PC-9 (cell line): ENCODE measurements at regions not wholly inside any gene's neighbourhood (a gene's known extent, or its start where the extent isn't known, plus 50 kb on each side); places are given as distances from the start of the nearest gene placed in this dataset.

Experiments
- BruUV-seq: library from RNA; stranded (reverse); fragments of 400-500 nt; replicated peaks from 2 replicates; lab custom pipeline; 2021; lab: Mats Ljungman, UMichigan
- CTCF ChIA-PET: fragments of 300-600 bp; sonication (Branson Sonifier 250); formaldehyde crosslinking; loops from one replicate; lab custom pipeline; 2022; ENCODE audit warnings: antibody characterized with exemption; lab: Charles Lee
- POLR2A ChIA-PET: fragments of 300-600 bp; sonication (Branson Sonifier 250); formaldehyde crosslinking; loops from one replicate; lab custom pipeline; 2022; ENCODE audit warnings: antibody characterized with exemption; ENCODE audit not compliant: unreplicated experiment; lab: Charles Lee
- DNase-seq, 2 experiments: peaks; one replicate each; pipeline versions ENCODE4 v3.0.0 to v3.0.0-alpha.2; 2015 to 2022; ENCODE audit warnings: mixed read lengths in 1 of 2
- H2AFZ ChIP-seq: fragments of 200-600 bp; sonication (generic); 2 replicates; pipeline ENCODE4 v1.8.1; 2017; ENCODE audit warnings: antibody characterized with exemption
- H3F3A ChIP-seq: fragments of 200-600 bp; sonication (generic); 2 replicates; pipeline ENCODE4 v1.8.1; 2017; ENCODE audit warnings: antibody characterized with exemption, mild to moderate bottlenecking, low read depth; ENCODE audit not compliant: insufficient read depth
- H3K27ac ChIP-seq: fragments of 200-600 bp; sonication (generic); 2 replicates; pipeline ENCODE4 v1.6.1; 2016; ENCODE audit warnings: mixed run types
- H3K27me3 ChIP-seq: fragments of 200-600 bp; sonication (generic); 2 replicates; pipeline ENCODE4 v1.6.1; 2016; ENCODE audit warnings: low read depth, mixed run types; ENCODE audit not compliant: insufficient read depth
- H3K36me3 ChIP-seq: fragments of 200-600 bp; sonication (generic); 2 replicates; pipeline ENCODE4 v1.6.1; 2016; ENCODE audit warnings: low read depth, mixed run types
- H3K4me1 ChIP-seq: fragments of 200-600 bp; sonication (generic); replicated peaks from 2 replicates; pipeline ENCODE4 v1.6.1; 2016; ENCODE audit warnings: mixed run types; ENCODE audit not compliant: insufficient read depth
- H3K4me2 ChIP-seq: fragments of 200-600 bp; sonication (generic); 2 replicates; pipeline ENCODE4 v1.6.1; 2017; ENCODE audit warnings: mixed run types
- H3K4me3 ChIP-seq: fragments of 200-600 bp; sonication (generic); 2 replicates; pipeline ENCODE4 v1.6.1; 2016; ENCODE audit warnings: mixed run types
- H3K79me2 ChIP-seq: fragments of 200-600 bp; sonication (generic); 2 replicates; pipeline ENCODE4 v1.6.1; 2017; ENCODE audit warnings: low read depth, mixed run types
- H3K9me2 ChIP-seq: fragments of 200-600 bp; sonication (generic); 2 replicates; pipeline ENCODE4 v1.8.1; 2017; ENCODE audit warnings: mild to moderate bottlenecking; ENCODE audit not compliant: insufficient read depth
- H3K9me3 ChIP-seq: fragments of 200-600 bp; sonication (generic); 2 replicates; pipeline ENCODE4 v1.8.1; 2016; ENCODE audit warnings: low read depth; ENCODE audit not compliant: insufficient read depth
- H4K20me1 ChIP-seq: fragments of 200-600 bp; sonication (generic); 2 replicates; pipeline ENCODE4 v1.8.1; 2017; ENCODE audit not compliant: insufficient read depth
- EZH2 ChIP-seq: fragments of 200-600 bp; sonication (generic); IDR thresholded peaks from 2 replicates; pipeline ENCODE4 v1.8.0; 2017; ENCODE audit warnings: antibody characterized with exemption, low read depth
- intact Hi-C: fragments of 100-400 bp; cut with micrococcal nuclease; formaldehyde crosslinking; loops from one replicate; pipeline ENCODE4 v1.10.0; 2022; ENCODE audit not compliant: unreplicated experiment
- TF ChIP-seq, protein P1 (sequence below): fragments of 200-600 bp; sonication (generic); conservative IDR thresholded peaks from 2 replicates; pipeline ENCODE4 v1.6.1; 2017; ENCODE audit warnings: mixed run types, antibody characterized with exemption, mild to moderate bottlenecking, moderate library complexity

DNA sequence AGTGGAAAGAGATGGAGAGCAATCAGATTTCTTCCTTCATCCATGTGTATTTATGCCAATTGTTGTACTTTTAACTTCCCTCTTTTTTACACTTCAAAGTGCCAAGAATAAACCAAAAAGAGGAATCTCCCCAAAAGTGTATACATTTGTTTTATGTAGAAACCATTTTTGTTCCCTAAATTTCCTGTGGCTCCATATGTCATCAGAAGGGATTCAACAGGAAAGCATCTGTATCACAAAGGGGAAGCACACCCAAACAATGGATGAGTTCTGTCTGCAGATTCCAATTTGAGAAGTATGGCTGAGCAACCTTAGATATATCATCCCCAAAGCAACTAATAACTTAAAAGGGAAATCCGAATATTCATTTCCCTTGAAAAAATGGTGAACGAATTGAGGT is 275.0 kb downstream of the MREG start:
- BruUV-seq, result no TSS peak
- no peak for DNase-seq
- Histone ChIP-seq H3K4me2 (no peak overlapping the region), H3K36me3 (no peaks in the 10 kb centered on the region), H3K27me3 (no peaks in the 10 kb centered on the region), H3K4me1 (no peaks in the 10 kb centered on the region), H3F3A (no peaks in the 10 kb centered on the region), H2AFZ (no peak overlapping the region), H3K9me2 (no peaks in the 10 kb centered on the region), H3K4me3 (no peak overlapping the region), H4K20me1 (no peaks in the 10 kb centered on the region), H3K79me2 (no peaks in the 10 kb centered on the region), H3K27ac (no peak overlapping the region), H3K9me3 (0 out of 2 replicates have a peak, but pooled peaks cover 5% of the 10 kb centered on the region)
- TF ChIP-seq, protein P1, sequence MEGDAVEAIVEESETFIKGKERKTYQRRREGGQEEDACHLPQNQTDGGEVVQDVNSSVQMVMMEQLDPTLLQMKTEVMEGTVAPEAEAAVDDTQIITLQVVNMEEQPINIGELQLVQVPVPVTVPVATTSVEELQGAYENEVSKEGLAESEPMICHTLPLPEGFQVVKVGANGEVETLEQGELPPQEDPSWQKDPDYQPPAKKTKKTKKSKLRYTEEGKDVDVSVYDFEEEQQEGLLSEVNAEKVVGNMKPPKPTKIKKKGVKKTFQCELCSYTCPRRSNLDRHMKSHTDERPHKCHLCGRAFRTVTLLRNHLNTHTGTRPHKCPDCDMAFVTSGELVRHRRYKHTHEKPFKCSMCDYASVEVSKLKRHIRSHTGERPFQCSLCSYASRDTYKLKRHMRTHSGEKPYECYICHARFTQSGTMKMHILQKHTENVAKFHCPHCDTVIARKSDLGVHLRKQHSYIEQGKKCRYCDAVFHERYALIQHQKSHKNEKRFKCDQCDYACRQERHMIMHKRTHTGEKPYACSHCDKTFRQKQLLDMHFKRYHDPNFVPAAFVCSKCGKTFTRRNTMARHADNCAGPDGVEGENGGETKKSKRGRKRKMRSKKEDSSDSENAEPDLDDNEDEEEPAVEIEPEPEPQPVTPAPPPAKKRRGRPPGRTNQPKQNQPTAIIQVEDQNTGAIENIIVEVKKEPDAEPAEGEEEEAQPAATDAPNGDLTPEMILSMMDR, result no peak
- TF ChIP-seq EZH2, result no peak
- CTCF ChIA-PET, result no interaction called here
- intact Hi-C loops, result no loop called here
- POLR2A ChIA-PET, result no interaction called here

DNA sequence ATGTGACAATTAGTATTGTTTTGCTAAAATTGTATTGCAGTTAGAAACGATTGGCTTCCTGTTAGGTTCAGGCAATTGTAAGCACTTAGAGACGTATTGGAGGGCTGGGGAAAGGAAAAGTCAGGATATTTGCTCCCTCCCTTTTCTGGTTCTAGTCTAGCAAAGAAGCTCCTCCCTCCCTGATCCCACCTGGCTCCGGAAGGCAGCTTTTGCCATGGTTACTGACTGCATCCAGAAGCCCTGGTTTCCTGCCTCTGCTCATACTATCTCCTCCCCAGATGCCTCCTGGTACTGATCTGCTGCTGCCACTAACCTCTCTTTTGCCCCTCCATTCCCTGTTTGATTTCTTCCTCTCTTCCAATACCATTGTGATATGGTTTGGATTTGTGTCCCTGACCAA is 275.9 kb downstream of the MREG start:
- TF ChIP-seq, protein P1, result no peak
- TF ChIP-seq EZH2, result no peak
- no peaks in the 10 kb centered on the region for H3K4me1 ChIP-seq
- DNase-seq, result no peak
- no peak overlapping the region for H3K27ac ChIP-seq
- H3K9me3 ChIP-seq, result 0 out of 2 replicates have a peak, but pooled peaks cover 5% of the 10 kb centered on the region
- ChIA-PET CTCF (no interaction called here), POLR2A (no interaction called here)
- H2AFZ ChIP-seq, result no peak overlapping the region
- no peak overlapping the region for H3K4me3 ChIP-seq
- intact Hi-C loops, result no loop called here
- no peaks in the 10 kb centered on the region for H3K36me3 ChIP-seq
- no peak overlapping the region for H3K4me2 ChIP-seq
- H3K79me2 ChIP-seq, result no peaks in the 10 kb centered on the region
- no peaks in the 10 kb centered on the region for H3K27me3 ChIP-seq
- no TSS peak for BruUV-seq
- H3F3A ChIP-seq, result no peaks in the 10 kb centered on the region
- no peaks in the 10 kb centered on the region; the same call in 1 of the 2 replicates for H3K9me2 ChIP-seq
- no peaks in the 10 kb centered on the region for H4K20me1 ChIP-seq

DNA sequence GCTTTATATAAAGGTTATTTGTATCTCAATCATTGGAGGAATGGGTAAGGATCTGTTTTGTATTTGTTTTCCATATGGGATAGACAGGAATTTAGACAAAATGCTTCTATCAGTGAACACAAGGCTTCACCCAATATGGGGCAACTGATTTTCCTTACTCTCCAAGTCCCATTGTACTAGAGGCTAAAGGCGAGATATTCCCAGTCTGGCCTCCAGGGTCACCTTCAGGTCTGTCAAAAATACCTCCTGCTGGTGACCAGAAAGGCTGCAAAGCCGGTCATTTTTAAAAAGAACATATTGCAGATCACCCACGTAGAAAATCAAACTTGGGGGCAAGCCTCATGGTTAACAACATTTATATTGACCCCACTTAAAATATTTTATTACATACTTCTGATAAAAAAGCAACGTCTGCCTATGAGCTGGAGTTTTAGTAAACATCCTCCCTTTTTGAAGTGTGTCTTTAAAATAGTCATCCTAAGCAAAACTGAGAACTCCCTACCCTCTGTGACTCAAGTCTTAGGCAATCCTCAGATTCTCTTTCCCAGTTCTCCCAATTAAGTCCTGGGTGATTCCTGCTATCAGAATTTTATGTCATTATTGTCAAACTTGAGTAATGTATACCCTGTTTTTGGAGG is 276.6 kb downstream of the MREG start:
- H3K79me2 ChIP-seq, result no peaks in the 10 kb centered on the region
- H4K20me1 ChIP-seq, result no peaks in the 10 kb centered on the region
- no peak overlapping the region for H3K27ac ChIP-seq
- no peaks in the 10 kb centered on the region for H3K27me3 ChIP-seq
- H3K4me2 ChIP-seq, result no peak overlapping the region
- no TSS peak for BruUV-seq
- no peak for TF ChIP-seq EZH2
- TF ChIP-seq, protein P1, result peak; percentile 31; the same call in 1 of the 2 replicates
- H3K9me2 ChIP-seq, result no peaks in the 10 kb centered on the region; the same call in 1 of the 2 replicates
- no peaks in the 10 kb centered on the region for H3K4me1 ChIP-seq
- ChIA-PET CTCF (no interaction called here), POLR2A (interaction anchor here (0.6 kb wide), 1 partner anchor 32 kb away, joined by 10 read pairs; no protein-coding TSS in a partner anchor)
- intact Hi-C loops, result no loop called here
- H2AFZ ChIP-seq, result no peak overlapping the region
- H3K36me3 ChIP-seq, result no peaks in the 10 kb centered on the region
- H3F3A ChIP-seq, result no peaks in the 10 kb centered on the region
- H3K4me3 ChIP-seq, result no peak overlapping the region
- 0 out of 2 replicates have a peak, but pooled peaks cover 5% of the 10 kb centered on the region for H3K9me3 ChIP-seq
- DNase-seq, result no peak
